Uterus (tissue), 3 donors: ENCODE measurements at regions not wholly inside any gene's neighbourhood (a gene's known extent, or its start where the extent isn't known, plus 50 kb on each side); places are given as distances from the start of the nearest gene placed in this dataset.

Source experiments
- DNase-seq, 2 donors: peaks; one replicate each; pipeline ENCODE4 v3.0.0-alpha.2; 2019 to 2020
- H3K27ac ChIP-seq, 2 donors: fragments of 200-600 bp; sonication (generic); 1 replicate in 1 of 2; 2 replicates in 1 of 2; pipeline ENCODE4 v1.5.1; 2016 to 2018
- H3K27me3 ChIP-seq, 2 donors: fragments of 200-600 bp; sonication (generic); one replicate each; pipeline ENCODE4 v1.5.1; 2018 to 2019; ENCODE audit warnings: control low read depth in 1 of 2
- H3K36me3 ChIP-seq, 2 donors: fragments of 200-600 bp; sonication (generic); one replicate each; pipeline ENCODE4 v1.5.1; 2019; ENCODE audit warnings: control low read depth in 1 of 2
- H3K4me1 ChIP-seq, 2 donors: fragments of 200-600 bp; sonication (generic); one replicate each; pipeline ENCODE4 v1.5.1; 2018 to 2019; ENCODE audit warnings: control low read depth in 1 of 2
- H3K4me3 ChIP-seq, 2 donors: fragments of 200-600 bp; sonication (generic); 1 replicate in 1 of 2; 2 replicates in 1 of 2; pipeline ENCODE4 v1.5.1; 2018 to 2019; ENCODE audit warnings: mild to moderate bottlenecking in 1 of 2
- H3K9me3 ChIP-seq, 2 donors: fragments of 200-600 bp; sonication (generic); one replicate each; pipeline ENCODE4 v1.5.1; 2019; ENCODE audit warnings: control low read depth in 1 of 2
- POLR2A ChIP-seq, 2 donors: fragments of 450-650 bp; IDR thresholded peaks; one replicate each; pipeline ENCODE4 v1.6.1; 2016; ENCODE audit warnings: antibody characterized with exemption in 2 of 2, mild to moderate bottlenecking in 1 of 2, moderate library complexity in 1 of 2
- intact Hi-C: fragments of 100-400 bp; cut with DNase I; formaldehyde crosslinking; loops from one replicate; pipeline ENCODE4 v1.15.1; 2023; ENCODE audit warnings: low total_unique reads
- TF ChIP-seq, protein P1 (sequence below), 4 experiments: fragments of 200-600 bp in 2 of 4; fragments of 450-650 bp in 2 of 4; sonication (generic) in 2 of 4; IDR thresholded peaks; one replicate each; pipeline ENCODE4 v1.5.1; 2016 to 2019; ENCODE audit warnings: antibody characterized with exemption in 4 of 4, mild to moderate bottlenecking in 2 of 4, moderate library complexity in 1 of 4
- donor health status: DM: yes; HTN: yes; CAD: no.

DNA sequence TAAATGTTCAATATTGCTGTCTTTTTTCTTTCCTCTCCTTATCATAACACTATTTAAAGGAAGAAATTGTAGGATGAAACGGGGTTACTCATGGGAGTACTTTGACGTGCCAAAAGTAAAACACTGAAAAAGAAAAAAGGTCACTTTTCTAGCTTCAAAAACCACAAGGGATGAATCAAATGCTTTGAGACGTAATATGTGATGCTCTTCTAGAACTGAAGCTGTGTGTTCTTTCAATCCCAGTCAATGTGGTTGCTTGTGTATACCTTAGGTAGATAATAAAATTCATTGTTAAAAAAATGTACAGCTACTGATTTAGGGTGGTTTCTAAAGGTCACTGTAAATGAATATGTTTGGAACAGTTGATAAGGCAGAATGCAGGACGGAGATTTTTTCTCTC lies 538.8 kb upstream of the ZNF717 start:
- Histone ChIP-seq H3K9me3 (no peaks in the 10 kb centered on the region), H3K4me3 (no peak overlapping the region), H3K27ac (no peak overlapping the region), H3K4me1 (no peaks in the 10 kb centered on the region), H3K36me3 (no peaks in the 10 kb centered on the region), H3K27me3 (peaks cover 0 to 2% of the 10 kb centered on the region in 2 donors)
- intact Hi-C loops = no loop called here
- TF ChIP-seq, protein P1, sequence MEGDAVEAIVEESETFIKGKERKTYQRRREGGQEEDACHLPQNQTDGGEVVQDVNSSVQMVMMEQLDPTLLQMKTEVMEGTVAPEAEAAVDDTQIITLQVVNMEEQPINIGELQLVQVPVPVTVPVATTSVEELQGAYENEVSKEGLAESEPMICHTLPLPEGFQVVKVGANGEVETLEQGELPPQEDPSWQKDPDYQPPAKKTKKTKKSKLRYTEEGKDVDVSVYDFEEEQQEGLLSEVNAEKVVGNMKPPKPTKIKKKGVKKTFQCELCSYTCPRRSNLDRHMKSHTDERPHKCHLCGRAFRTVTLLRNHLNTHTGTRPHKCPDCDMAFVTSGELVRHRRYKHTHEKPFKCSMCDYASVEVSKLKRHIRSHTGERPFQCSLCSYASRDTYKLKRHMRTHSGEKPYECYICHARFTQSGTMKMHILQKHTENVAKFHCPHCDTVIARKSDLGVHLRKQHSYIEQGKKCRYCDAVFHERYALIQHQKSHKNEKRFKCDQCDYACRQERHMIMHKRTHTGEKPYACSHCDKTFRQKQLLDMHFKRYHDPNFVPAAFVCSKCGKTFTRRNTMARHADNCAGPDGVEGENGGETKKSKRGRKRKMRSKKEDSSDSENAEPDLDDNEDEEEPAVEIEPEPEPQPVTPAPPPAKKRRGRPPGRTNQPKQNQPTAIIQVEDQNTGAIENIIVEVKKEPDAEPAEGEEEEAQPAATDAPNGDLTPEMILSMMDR (IDR thresholded peaks at IDR 0.05) = no peak
- TF ChIP-seq POLR2A (IDR thresholded peaks at IDR 0.05) = no peak
- DNase-seq = no peak

- TF ChIP-seq POLR2A (IDR thresholded peaks at IDR 0.05) = no peak
- TF ChIP-seq, protein P1 (IDR thresholded peaks at IDR 0.05) = no peak
- H3K27me3 ChIP-seq = no peaks in the 10 kb centered on the region
- intact Hi-C loops = no loop called here
- no peaks in the 10 kb centered on the region for H3K4me1 ChIP-seq
- no peaks in the 10 kb centered on the region for H3K9me3 ChIP-seq
- H3K36me3 ChIP-seq = no peaks in the 10 kb centered on the region
- H3K27ac ChIP-seq = no peak overlapping the region
- no peak overlapping the region for H3K4me3 ChIP-seq
- no peak for DNase-seq
These were observed 560.5 kb upstream of the ZNF717 start for GRCh38 chr3:76345878-76346277.

GRCh38 chr3:76346690-76347089 lies 561.3 kb upstream of the ZNF717 start:
- Histone ChIP-seq H3K36me3 (no peaks in the 10 kb centered on the region), H3K4me1 (no peaks in the 10 kb centered on the region), H3K27me3 (no peaks in the 10 kb centered on the region), H3K9me3 (no peaks in the 10 kb centered on the region), H3K4me3 (no peak overlapping the region), H3K27ac (no peak overlapping the region)
- intact Hi-C loops = no loop called here
- DNase-seq = no peak
- no peak for TF ChIP-seq POLR2A (IDR thresholded peaks at IDR 0.05)
- TF ChIP-seq, protein P1 (IDR thresholded peaks at IDR 0.05) = no peak

- H3K36me3 ChIP-seq = no peaks in the 10 kb centered on the region
- no peaks in the 10 kb centered on the region for H3K27me3 ChIP-seq
- DNase-seq = no peak
- no peaks in the 10 kb centered on the region for H3K4me1 ChIP-seq
- H3K9me3 ChIP-seq = no peaks in the 10 kb centered on the region
- H3K4me3 ChIP-seq = no peak overlapping the region
- H3K27ac ChIP-seq = no peak overlapping the region
- TF ChIP-seq POLR2A (IDR thresholded peaks at IDR 0.05) = no peak
- TF ChIP-seq, protein P1 (IDR thresholded peaks at IDR 0.05) = no peak
- intact Hi-C loops = no loop called here
These were observed 564.5 kb upstream of the ZNF717 start for GRCh38 chr3:76349715-76350480.

DNA sequence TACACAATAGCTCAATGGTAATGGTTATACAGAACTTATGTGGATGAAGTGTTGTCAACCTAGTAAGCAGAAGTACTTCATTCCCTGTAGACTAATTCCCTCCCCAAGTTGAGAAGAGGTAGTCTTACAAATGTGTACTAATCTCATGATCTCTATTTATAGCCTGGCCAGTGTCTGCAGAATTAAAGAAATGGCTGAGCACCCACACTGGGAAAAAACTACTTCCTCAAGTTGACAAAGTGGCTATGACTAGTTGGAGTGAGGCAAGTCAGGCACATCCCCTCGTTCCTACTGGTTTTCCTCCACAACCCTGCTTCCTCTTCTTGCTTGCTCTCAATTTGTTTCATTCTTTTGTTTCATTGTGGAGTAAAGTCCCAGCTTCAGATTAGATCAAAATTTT lies 566.7 kb upstream of the ZNF717 start:
- DNase-seq = no peak

More for the DNA sequence above, 566.7 kb upstream of the ZNF717 start:
- intact Hi-C loops = no loop called here
- Histone ChIP-seq H3K9me3 (no peaks in the 10 kb centered on the region), H3K4me1 (no peaks in the 10 kb centered on the region), H3K4me3 (no peak overlapping the region), H3K36me3 (no peaks in the 10 kb centered on the region), H3K27me3 (no peaks in the 10 kb centered on the region), H3K27ac (no peak overlapping the region)
- TF ChIP-seq, protein P1 (IDR thresholded peaks at IDR 0.05) = no peak
- no peak for TF ChIP-seq POLR2A (IDR thresholded peaks at IDR 0.05)
